Esophagus squamous epithelium (tissue), 4 donors: ENCODE measurements at regions not wholly inside any gene's neighbourhood (a gene's known extent, or its start where the extent isn't known, plus 50 kb on each side); places are given as distances from the start of the nearest gene placed in this dataset.
"Not testable (repeated sequence)": the region's sequence is repeated elsewhere in the genome, so short reads cannot be mapped to it uniquely, and the experiment has no call there.

ENCODE experiments used
- CTCF ChIP-seq, 6 experiments: fragments of 450-650 bp in 4 of 6; fragments of 200-600 bp in 2 of 6; sonication (generic) in 2 of 6; IDR thresholded peaks; one replicate each; pipeline ENCODE4 v1.5.1; 2016 to 2019; ENCODE audit warnings: antibody characterized with exemption in 6 of 6, mild to moderate bottlenecking in 4 of 6, moderate library complexity in 4 of 6
- POLR2A ChIP-seq, 4 donors: fragments of 450-650 bp; IDR thresholded peaks; one replicate each; pipeline ENCODE4 v1.6.1; 2017; ENCODE audit warnings: antibody characterized with exemption in 4 of 4, mild to moderate bottlenecking in 4 of 4, moderate library complexity in 3 of 4

GRCh38 chrX:3833761-3834542 lies 120.5 kb upstream of the PRKX start:
- TF ChIP-seq CTCF, POLR2A (IDR thresholded peaks at IDR 0.05): not testable (repeated sequence)
